H9 (cell line): ENCODE measurements at regions not wholly inside any gene's neighbourhood (a gene's known extent, or its start where the extent isn't known, plus 50 kb on each side); places are given as distances from the start of the nearest gene placed in this dataset.

ENCODE experiments used
- DNase-seq: peaks from one replicate; pipeline ENCODE4 v3.0.0-alpha.2; 2017
- H2AFZ ChIP-seq: one replicate; pipeline ENCODE4 v1.6.1; 2013; ENCODE audit warnings: mild to moderate bottlenecking, low read length, control low read depth, moderate library complexity
- H2AK5ac ChIP-seq: 2 replicates; pipeline ENCODE4 v1.6.1; 2013; ENCODE audit warnings: low read length, control low read depth, mixed read lengths; ENCODE audit not compliant: insufficient read length
- H2BK120ac ChIP-seq: one replicate; pipeline ENCODE4 v1.6.1; 2013; ENCODE audit warnings: low read depth, mild to moderate bottlenecking, low read length, control low read depth, inconsistent platforms; ENCODE audit not compliant: poor library complexity, severe bottlenecking
- H2BK12ac ChIP-seq: 2 replicates; pipeline ENCODE4 v1.6.1; 2013; ENCODE audit warnings: low read length, control low read depth, mixed read lengths, low read depth; ENCODE audit not compliant: insufficient read length
- H2BK15ac ChIP-seq: 2 replicates; pipeline ENCODE4 v1.6.1; 2013; ENCODE audit warnings: low read depth, low read length, control low read depth
- H2BK20ac ChIP-seq: one replicate; pipeline ENCODE4 v1.6.1; 2013; ENCODE audit warnings: low read depth, mild to moderate bottlenecking, low read length, control low read depth, inconsistent platforms; ENCODE audit not compliant: poor library complexity, severe bottlenecking
- H2BK5ac ChIP-seq: 2 replicates; pipeline ENCODE4 v1.6.1; 2013; ENCODE audit warnings: low read length, control low read depth, mixed read lengths; ENCODE audit not compliant: insufficient read length
- H3K14ac ChIP-seq: 2 replicates; pipeline ENCODE4 v1.6.1; 2013; ENCODE audit warnings: low read length, control low read depth; ENCODE audit not compliant: insufficient read depth
- H3K18ac ChIP-seq: 2 replicates; pipeline ENCODE4 v1.6.1; 2013; ENCODE audit warnings: low read depth, mild to moderate bottlenecking, mixed read lengths, low read length, control low read depth; ENCODE audit not compliant: insufficient read length
- H3K23ac ChIP-seq: 2 replicates; pipeline ENCODE4 v1.6.1; 2013; ENCODE audit warnings: low read length, control low read depth, mixed read lengths, low read depth; ENCODE audit not compliant: insufficient read length
- H3K23me2 ChIP-seq: 2 replicates; pipeline ENCODE4 v1.6.1; 2013; ENCODE audit warnings: low read depth, mild to moderate bottlenecking, mixed read lengths, low read length, control low read depth; ENCODE audit not compliant: insufficient read length, poor library complexity, severe bottlenecking
- H3K27ac ChIP-seq: 2 replicates; pipeline ENCODE4 v1.5.1; 2013; ENCODE audit warnings: low read length, control low read depth, mixed read lengths, low read depth; ENCODE audit not compliant: insufficient read length
- H3K27me3 ChIP-seq: 2 replicates; pipeline ENCODE4 v1.6.1; 2013; ENCODE audit warnings: low read length, control low read depth, inconsistent platforms; ENCODE audit not compliant: insufficient read depth
- H3K4ac ChIP-seq: 2 replicates; pipeline ENCODE4 v1.6.1; 2013; ENCODE audit warnings: low read depth, mild to moderate bottlenecking, control low read depth, inconsistent platforms, low read length, moderate library complexity
- H3K4me1 ChIP-seq: 2 replicates; pipeline ENCODE4 v1.6.1; 2013; ENCODE audit warnings: low read length, control low read depth, inconsistent platforms; ENCODE audit not compliant: insufficient read depth
- H3K4me2 ChIP-seq: 2 replicates; pipeline ENCODE4 v1.6.1; 2013; ENCODE audit warnings: low read length, control low read depth, mixed read lengths; ENCODE audit not compliant: insufficient read length, insufficient read depth
- H3K56ac ChIP-seq: 2 replicates; pipeline ENCODE4 v1.6.1; 2013; ENCODE audit warnings: low read depth, mild to moderate bottlenecking, mixed read lengths, low read length, control low read depth; ENCODE audit not compliant: insufficient read length
- H3K79me1 ChIP-seq: 2 replicates; pipeline ENCODE4 v1.6.1; 2013; ENCODE audit warnings: low read depth, mild to moderate bottlenecking, moderate library complexity, low read length, control low read depth, inconsistent platforms; ENCODE audit not compliant: insufficient read depth, poor library complexity, severe bottlenecking
- H3K79me2 ChIP-seq: 2 replicates; pipeline ENCODE4 v1.6.1; 2013; ENCODE audit warnings: low read length, control low read depth, inconsistent platforms; ENCODE audit not compliant: insufficient read depth
- H3K9ac ChIP-seq: 2 replicates; pipeline ENCODE4 v1.6.1; 2013; ENCODE audit warnings: low read length, control low read depth, mixed read lengths; ENCODE audit not compliant: insufficient read length; ENCODE audit errors: extremely low read depth
- H3K9me3 ChIP-seq: one replicate; pipeline ENCODE4 v1.6.1; 2013; ENCODE audit warnings: low read depth, low read length, inconsistent platforms; ENCODE audit not compliant: control insufficient read depth
- H3T11ph ChIP-seq: one replicate; pipeline ENCODE4 v1.6.1; 2013; ENCODE audit warnings: mild to moderate bottlenecking, low read length, control low read depth, inconsistent platforms
- H4K20me1 ChIP-seq: one replicate; pipeline ENCODE4 v1.6.1; 2013; ENCODE audit not compliant: control insufficient read depth, insufficient read length, insufficient read depth
- H4K5ac ChIP-seq: 2 replicates; pipeline ENCODE4 v1.6.1; 2013; ENCODE audit warnings: low read depth, mild to moderate bottlenecking, mixed read lengths, low read length, control low read depth; ENCODE audit not compliant: insufficient read length
- H4K8ac ChIP-seq: replicated peaks from 2 replicates; pipeline ENCODE4 v1.6.1; 2013; ENCODE audit warnings: low read length, control low read depth, mixed read lengths, low read depth; ENCODE audit not compliant: insufficient read length
- H4K91ac ChIP-seq: 2 replicates; pipeline ENCODE4 v1.6.1; 2013; ENCODE audit warnings: low read depth, mild to moderate bottlenecking, moderate library complexity, mixed read lengths, low read length, control low read depth; ENCODE audit not compliant: insufficient read length
- H3K27ac Mint-ChIP-seq, 3 experiments: 2 replicates in 2 of 3; 3 replicates in 1 of 3; pipeline ENCODE4 v1.8.0; 2020 to 2021; ENCODE audit warnings: mixed read lengths in 3 of 3, mild to moderate bottlenecking in 1 of 3, moderate library complexity in 1 of 3
- H3K27me3 Mint-ChIP-seq: 2 replicates; pipeline ENCODE4 v1.8.0; 2021; ENCODE audit warnings: low read depth, mild to moderate bottlenecking, moderate library complexity, mixed read lengths
- H3K36me3 Mint-ChIP-seq, 3 experiments: 2 replicates in 2 of 3; 3 replicates in 1 of 3; pipeline ENCODE4 v1.8.0; 2020 to 2021; ENCODE audit warnings: low read depth in 3 of 3, mixed read lengths in 3 of 3; ENCODE audit not compliant: insufficient read depth in 1 of 3
- H3K4me1 Mint-ChIP-seq, 2 experiments: 2 replicates each; pipeline ENCODE4 v1.8.0; 2020; ENCODE audit warnings: mixed read lengths in 2 of 2
- H3K4me3 Mint-ChIP-seq, 2 experiments: 2 replicates in 1 of 2; 3 replicates in 1 of 2; pipeline ENCODE4 v1.8.0; 2020 to 2021; ENCODE audit warnings: mild to moderate bottlenecking in 2 of 2, mixed read lengths in 2 of 2, moderate library complexity in 1 of 2
- H3K9me3 Mint-ChIP-seq, 2 experiments: 2 replicates in 1 of 2; 3 replicates in 1 of 2; pipeline ENCODE4 v1.8.0; 2020; ENCODE audit warnings: mild to moderate bottlenecking in 2 of 2, mixed read lengths in 2 of 2, moderate library complexity in 1 of 2
- WGBS: extraction: QIAGEN DNeasy Blood & Tissue Kit; methylation state at CpG from one replicate; pipeline ENCODE4 v1.1.7; 2013; ENCODE audit warnings: missing lambda C conversion rate, low lambda C conversion rate, mixed read lengths; ENCODE audit not compliant: insufficient read length; ENCODE audit errors: extremely low coverage; 5-methylcytosine and 5-hydroxymethylcytosine counted together
- TF ChIP-seq, protein P1 (sequence below): fragments of 200-600 bp; sonication (generic); conservative IDR thresholded peaks from 3 replicates; pipeline ENCODE4 v1.8.0; 2021; ENCODE audit warnings: antibody characterized with exemption, mild to moderate bottlenecking

- no peak for DNase-seq
- H3K23ac ChIP-seq: no peak overlapping the region
- peaks cover 13% of the 10 kb centered on the region; the same call in 1 of the 2 replicates for H3K4me1 ChIP-seq
- no peaks in the 10 kb centered on the region; the same call in 1 of the 2 replicates for H3K27me3 ChIP-seq
- H4K8ac ChIP-seq: no peak overlapping the region
- peaks cover 8% of the 10 kb centered on the region for H3K27me3 Mint-ChIP-seq
- H3K79me2 ChIP-seq: no peaks in the 10 kb centered on the region
- no peak overlapping the region for H3K56ac ChIP-seq
- no peaks in the 10 kb centered on the region for H3K23me2 ChIP-seq
- no peak overlapping the region for H2BK20ac ChIP-seq
- no peak overlapping the region for H2BK5ac ChIP-seq
- H3K9ac ChIP-seq: no peak overlapping the region
- no peak overlapping the region for H3K18ac ChIP-seq
- no peaks in the 10 kb centered on the region for H3K36me3 Mint-ChIP-seq
- no peaks in the 10 kb centered on the region for H3K9me3 ChIP-seq
- H4K20me1 ChIP-seq: no peaks in the 10 kb centered on the region
- H3K27ac Mint-ChIP-seq: no peak overlapping the region
- no peak overlapping the region for H2BK12ac ChIP-seq
- H3K4me1 Mint-ChIP-seq: peaks cover 43 to 44% of the 10 kb centered on the region in 2 experiments
- WGBS: no CpG with 5 or more reads among the region's 4 CpGs
- no peak overlapping the region for H3T11ph ChIP-seq
- no peak overlapping the region for H2BK120ac ChIP-seq
- no peak overlapping the region for H3K4me2 ChIP-seq
- no peak overlapping the region for H2AK5ac ChIP-seq
- no peaks in the 10 kb centered on the region for H3K79me1 ChIP-seq
- TF ChIP-seq, protein P1, sequence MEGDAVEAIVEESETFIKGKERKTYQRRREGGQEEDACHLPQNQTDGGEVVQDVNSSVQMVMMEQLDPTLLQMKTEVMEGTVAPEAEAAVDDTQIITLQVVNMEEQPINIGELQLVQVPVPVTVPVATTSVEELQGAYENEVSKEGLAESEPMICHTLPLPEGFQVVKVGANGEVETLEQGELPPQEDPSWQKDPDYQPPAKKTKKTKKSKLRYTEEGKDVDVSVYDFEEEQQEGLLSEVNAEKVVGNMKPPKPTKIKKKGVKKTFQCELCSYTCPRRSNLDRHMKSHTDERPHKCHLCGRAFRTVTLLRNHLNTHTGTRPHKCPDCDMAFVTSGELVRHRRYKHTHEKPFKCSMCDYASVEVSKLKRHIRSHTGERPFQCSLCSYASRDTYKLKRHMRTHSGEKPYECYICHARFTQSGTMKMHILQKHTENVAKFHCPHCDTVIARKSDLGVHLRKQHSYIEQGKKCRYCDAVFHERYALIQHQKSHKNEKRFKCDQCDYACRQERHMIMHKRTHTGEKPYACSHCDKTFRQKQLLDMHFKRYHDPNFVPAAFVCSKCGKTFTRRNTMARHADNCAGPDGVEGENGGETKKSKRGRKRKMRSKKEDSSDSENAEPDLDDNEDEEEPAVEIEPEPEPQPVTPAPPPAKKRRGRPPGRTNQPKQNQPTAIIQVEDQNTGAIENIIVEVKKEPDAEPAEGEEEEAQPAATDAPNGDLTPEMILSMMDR: no peak
- no peak overlapping the region for H3K4me3 Mint-ChIP-seq
- H4K5ac ChIP-seq: no peak overlapping the region
- H3K27ac ChIP-seq: no peak overlapping the region
- no peak overlapping the region for H2AFZ ChIP-seq
- H4K91ac ChIP-seq: no peak overlapping the region
- H3K14ac ChIP-seq: no peak overlapping the region
- no peaks in the 10 kb centered on the region for H3K9me3 Mint-ChIP-seq
- H3K4ac ChIP-seq: no peak overlapping the region
- no peak overlapping the region for H2BK15ac ChIP-seq
These were observed 88.9 kb upstream of the ARHGAP29 start for GRCh38 chr1:94326329-94326728.
